LNCaP clone FGC (cell line): ENCODE measurements at regions not wholly inside any gene's neighbourhood (a gene's known extent, or its start where the extent isn't known, plus 50 kb on each side); places are given as distances from the start of the nearest gene placed in this dataset.
A peak's percentile ranks its signal among the peaks of the same experiment; 100 is the strongest.

Source experiments
- DNase-seq: peaks from one replicate; pipeline ENCODE4 v3.0.0-alpha.2; 2011; ENCODE audit warnings: low read depth
- H3K4me3 ChIP-seq: 2 replicates; pipeline ENCODE4 v1.5.1; 2011; ENCODE audit warnings: mild to moderate bottlenecking, low read depth, low read length, control low read depth
- TF ChIP-seq, protein P1 (sequence below): IDR thresholded peaks from 2 replicates; pipeline ENCODE4 v1.5.1; 2012; ENCODE audit warnings: mild to moderate bottlenecking; ENCODE audit not compliant: control insufficient read depth, insufficient read depth; ENCODE audit errors: extremely low read depth

DNA sequence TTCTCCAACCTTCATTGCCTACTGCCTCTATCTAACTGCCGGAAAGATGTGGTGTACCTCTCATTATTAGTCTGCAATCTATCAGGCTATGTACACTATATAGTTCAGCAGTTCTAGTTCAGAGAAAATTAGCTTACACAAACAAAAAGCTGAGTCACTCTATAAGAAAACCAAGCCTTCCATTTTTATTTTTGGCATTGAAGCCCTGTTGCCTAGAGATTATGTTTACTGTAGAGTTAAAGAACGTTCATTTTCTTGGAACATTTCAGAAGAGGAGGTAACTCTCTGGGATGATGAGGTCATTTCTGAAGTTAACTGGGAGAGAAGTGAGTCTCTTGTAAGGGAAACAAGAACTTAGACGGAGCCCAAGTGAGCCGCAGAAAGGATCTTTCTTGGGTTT is 133.5 kb downstream of the FAM124B start:
- DNase-seq: peak; percentile 94

DNA sequence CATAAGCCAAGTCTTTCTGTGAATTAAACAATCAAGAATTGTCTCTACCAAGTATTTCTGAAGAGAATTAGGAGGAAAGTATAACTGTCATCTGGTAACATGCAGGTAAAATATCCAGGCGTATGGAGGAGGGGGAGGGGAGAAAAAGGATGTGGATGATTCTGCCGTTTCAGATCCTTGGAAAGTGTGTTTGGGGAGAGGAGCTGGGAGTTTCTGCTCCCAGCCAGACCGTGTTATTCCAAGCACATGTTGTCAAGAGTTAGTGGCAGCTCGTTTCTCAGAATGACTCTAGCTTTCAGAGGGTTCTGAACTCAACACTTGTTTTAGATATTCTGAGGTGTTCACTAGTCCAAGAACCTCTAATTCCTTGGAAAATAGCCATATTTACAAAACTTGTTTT is 137.6 kb downstream of the FAM124B start:
- no peak for DNase-seq
- H3K4me3 ChIP-seq: no peak overlapping the region
- TF ChIP-seq, protein P1, sequence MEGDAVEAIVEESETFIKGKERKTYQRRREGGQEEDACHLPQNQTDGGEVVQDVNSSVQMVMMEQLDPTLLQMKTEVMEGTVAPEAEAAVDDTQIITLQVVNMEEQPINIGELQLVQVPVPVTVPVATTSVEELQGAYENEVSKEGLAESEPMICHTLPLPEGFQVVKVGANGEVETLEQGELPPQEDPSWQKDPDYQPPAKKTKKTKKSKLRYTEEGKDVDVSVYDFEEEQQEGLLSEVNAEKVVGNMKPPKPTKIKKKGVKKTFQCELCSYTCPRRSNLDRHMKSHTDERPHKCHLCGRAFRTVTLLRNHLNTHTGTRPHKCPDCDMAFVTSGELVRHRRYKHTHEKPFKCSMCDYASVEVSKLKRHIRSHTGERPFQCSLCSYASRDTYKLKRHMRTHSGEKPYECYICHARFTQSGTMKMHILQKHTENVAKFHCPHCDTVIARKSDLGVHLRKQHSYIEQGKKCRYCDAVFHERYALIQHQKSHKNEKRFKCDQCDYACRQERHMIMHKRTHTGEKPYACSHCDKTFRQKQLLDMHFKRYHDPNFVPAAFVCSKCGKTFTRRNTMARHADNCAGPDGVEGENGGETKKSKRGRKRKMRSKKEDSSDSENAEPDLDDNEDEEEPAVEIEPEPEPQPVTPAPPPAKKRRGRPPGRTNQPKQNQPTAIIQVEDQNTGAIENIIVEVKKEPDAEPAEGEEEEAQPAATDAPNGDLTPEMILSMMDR: no peak

More for the DNA sequence above, 133.5 kb downstream of the FAM124B start:
- TF ChIP-seq, protein P1: no peak
- no peak overlapping the region for H3K4me3 ChIP-seq

DNA sequence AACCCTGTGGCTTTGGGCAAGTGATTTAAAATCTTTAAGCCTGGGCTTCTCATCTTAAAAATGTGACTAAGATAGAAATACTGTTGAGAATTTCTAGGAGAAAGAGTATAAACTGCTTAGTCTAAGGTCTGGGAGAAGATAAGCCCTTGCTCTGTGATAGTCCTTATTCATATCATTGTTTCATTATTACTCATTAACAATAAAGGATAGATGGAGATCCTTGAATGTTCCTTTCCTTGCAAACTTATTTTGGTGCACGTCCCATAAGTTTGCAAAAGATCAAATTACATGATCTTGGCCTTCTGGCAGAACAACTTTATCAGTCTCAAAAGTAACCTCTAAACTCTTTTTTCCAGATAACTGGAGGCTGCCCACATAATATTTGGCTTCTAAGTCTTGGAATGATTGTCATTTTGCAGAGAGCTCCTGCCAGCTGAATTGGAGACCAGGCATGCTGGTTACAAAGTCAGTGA is 138.3 kb downstream of the FAM124B start:
- no peak for DNase-seq
- H3K4me3 ChIP-seq: no peak overlapping the region
- TF ChIP-seq, protein P1: no peak

DNA sequence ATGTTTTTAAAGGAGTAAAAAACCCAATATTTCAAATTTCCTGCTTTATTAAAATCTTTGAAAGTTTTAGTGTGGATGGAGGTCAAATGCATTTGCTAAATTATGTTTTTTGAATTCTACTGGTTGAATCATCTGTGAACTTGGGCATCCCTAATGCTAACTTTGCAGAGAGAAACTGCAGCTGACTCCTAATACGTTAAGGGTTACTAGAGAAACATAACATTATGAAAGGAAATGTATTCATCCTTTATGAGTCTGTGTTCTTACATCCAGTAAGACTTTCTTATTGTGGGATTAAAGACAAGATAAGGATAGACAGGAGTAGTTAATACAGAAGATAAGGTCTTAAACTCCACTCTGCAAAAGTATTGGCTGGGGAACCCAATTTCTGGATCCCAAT is 140.6 kb downstream of the FAM124B start:
- DNase-seq: no peak
- TF ChIP-seq, protein P1: no peak

DNA sequence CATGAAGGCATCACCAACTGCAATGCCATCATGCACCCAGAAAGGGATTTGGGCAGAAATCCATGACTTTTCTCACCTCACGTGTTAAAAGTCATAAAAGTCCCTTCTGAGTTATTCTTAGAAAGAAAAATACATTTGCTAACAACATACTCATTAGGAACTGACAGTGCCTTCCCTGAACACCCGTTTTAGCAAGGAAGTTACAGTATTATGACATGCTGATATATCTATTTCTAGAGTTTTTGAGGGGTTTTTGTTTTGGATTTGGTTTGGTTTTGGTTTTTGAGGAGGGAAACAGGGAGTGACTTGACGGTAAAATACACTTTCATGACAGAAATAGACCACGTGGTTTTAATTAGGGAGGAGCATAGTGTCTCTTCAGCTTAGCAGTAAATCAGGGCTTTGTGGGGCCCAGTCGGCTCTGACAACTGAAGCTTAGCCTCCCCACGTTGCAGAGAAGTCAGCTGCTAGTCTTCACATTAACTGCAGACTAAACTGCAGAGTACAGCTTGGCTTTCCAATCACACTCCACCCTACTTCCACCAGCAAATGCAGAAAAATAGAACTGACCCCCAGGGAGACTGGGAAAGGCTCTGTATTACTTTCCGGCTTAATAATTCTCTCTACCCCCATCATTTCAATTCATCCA is 141.4 kb downstream of the FAM124B start:
- TF ChIP-seq, protein P1: no peak
- H3K4me3 ChIP-seq: no peak overlapping the region
- no peak for DNase-seq

More for the DNA sequence above, 140.6 kb downstream of the FAM124B start:
- no peak overlapping the region for H3K4me3 ChIP-seq

DNA sequence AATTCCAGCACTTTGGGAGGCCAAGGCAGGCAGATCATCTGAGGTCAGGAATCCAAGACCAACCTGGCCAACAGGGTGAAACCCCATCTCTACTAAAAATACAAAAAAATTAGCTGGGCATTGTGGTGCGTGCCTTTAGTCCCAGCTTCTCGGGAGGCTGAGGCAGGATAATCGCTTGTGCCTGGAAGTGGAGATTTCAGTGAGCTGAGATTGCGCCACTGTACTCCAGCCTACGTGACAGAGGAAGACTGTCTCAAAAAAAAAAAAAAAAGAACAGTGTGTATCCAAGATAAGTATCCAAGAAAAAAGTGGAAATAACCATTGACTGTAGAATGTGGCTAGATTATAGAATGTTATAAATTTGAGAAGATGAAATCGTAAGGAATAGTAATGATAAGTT is 142.1 kb downstream of the FAM124B start:
- no peak for DNase-seq
- H3K4me3 ChIP-seq: no peak overlapping the region

More for the DNA sequence above, 142.1 kb downstream of the FAM124B start:
- TF ChIP-seq, protein P1: no peak
